ENCODE measurements at regions not wholly inside any gene's neighbourhood (a gene's known extent, or its start where the extent isn't known, plus 50 kb on each side); places are given as distances from the start of the nearest gene placed in this dataset.
"Not testable (repeated sequence)": the region's sequence is repeated elsewhere in the genome, so short reads cannot be mapped to it uniquely, and the experiment has no call there.

GRCh38 chr7:4319280-4319679 is 362.8 kb upstream of the FOXK1 start:
- no peak for DNase-seq

- no peak for DNase-seq
These were observed 356.4 kb upstream of the FOXK1 start for GRCh38 chr7:4325732-4326131.

- no peak for DNase-seq
These were observed 350.4 kb upstream of the FOXK1 start for GRCh38 chr7:4331711-4332110.

GRCh38 chr7:4338556-4338955 is 343.5 kb upstream of the FOXK1 start:
- DNase-seq: no peak

- no peak for DNase-seq
These were observed 338.5 kb upstream of the FOXK1 start for GRCh38 chr7:4343272-4344247.

- no peak for DNase-seq
These were observed 337.1 kb upstream of the FOXK1 start for GRCh38 chr7:4345004-4345403.

GRCh38 chr7:4352069-4352468 is 330.0 kb upstream of the FOXK1 start:
- DNase-seq: no peak

GRCh38 chr7:4361774-4362173 is 320.3 kb upstream of the FOXK1 start:
- no peak for DNase-seq

GRCh38 chr7:4383584-4383983 is 298.5 kb upstream of the FOXK1 start:
- DNase-seq: no peak

GRCh38 chr7:4386190-4386589 is 295.9 kb upstream of the FOXK1 start:
- no peak for DNase-seq

- not testable (repeated sequence) for DNase-seq
These were observed 291.0 kb upstream of the FOXK1 start for GRCh38 chr7:4391103-4391502.

GRCh38 chr7:4394736-4395135 is 287.4 kb upstream of the FOXK1 start:
- DNase-seq: no peak

GRCh38 chr7:4399121-4399520 is 283.0 kb upstream of the FOXK1 start:
- no peak for DNase-seq

GRCh38 chr7:4399596-4399995 is 282.5 kb upstream of the FOXK1 start:
- no peak for DNase-seq

GRCh38 chr7:4406288-4407058 is 275.6 kb upstream of the FOXK1 start:
- no peak for DNase-seq

GRCh38 chr7:4409946-4410345 is 272.1 kb upstream of the FOXK1 start:
- no peak for DNase-seq

GRCh38 chr7:4416396-4417056 is 265.6 kb upstream of the FOXK1 start:
- peak; percentile 10 for DNase-seq

- no peak for DNase-seq
These were observed 253.6 kb upstream of the FOXK1 start for GRCh38 chr7:4428526-4428925.

GRCh38 chr7:4430227-4430626 is 251.9 kb upstream of the FOXK1 start:
- no peak for DNase-seq

GRCh38 chr7:4434306-4434705 is 247.8 kb upstream of the FOXK1 start:
- no peak for DNase-seq

- no peak for DNase-seq
These were observed 245.7 kb upstream of the FOXK1 start for GRCh38 chr7:4436361-4436895.

- DNase-seq: no peak
These were observed 245.2 kb upstream of the FOXK1 start for GRCh38 chr7:4436936-4437335.

GRCh38 chr7:4437916-4438315 is 244.2 kb upstream of the FOXK1 start:
- no peak for DNase-seq

All from fibroblast of skin of scalp (primary cell).